Renal pelvis (tissue), 1 donor: ENCODE measurements at regions not wholly inside any gene's neighbourhood (a gene's known extent, or its start where the extent isn't known, plus 50 kb on each side); places are given as distances from the start of the nearest gene placed in this dataset.
"Not testable (repeated sequence)": the region's sequence is repeated elsewhere in the genome, so short reads cannot be mapped to it uniquely, and the experiment has no call there.

ENCODE experiments used
- DNase-seq: peaks from one replicate; pipeline ENCODE4 v3.0.0-alpha.2; 2013

DNA sequence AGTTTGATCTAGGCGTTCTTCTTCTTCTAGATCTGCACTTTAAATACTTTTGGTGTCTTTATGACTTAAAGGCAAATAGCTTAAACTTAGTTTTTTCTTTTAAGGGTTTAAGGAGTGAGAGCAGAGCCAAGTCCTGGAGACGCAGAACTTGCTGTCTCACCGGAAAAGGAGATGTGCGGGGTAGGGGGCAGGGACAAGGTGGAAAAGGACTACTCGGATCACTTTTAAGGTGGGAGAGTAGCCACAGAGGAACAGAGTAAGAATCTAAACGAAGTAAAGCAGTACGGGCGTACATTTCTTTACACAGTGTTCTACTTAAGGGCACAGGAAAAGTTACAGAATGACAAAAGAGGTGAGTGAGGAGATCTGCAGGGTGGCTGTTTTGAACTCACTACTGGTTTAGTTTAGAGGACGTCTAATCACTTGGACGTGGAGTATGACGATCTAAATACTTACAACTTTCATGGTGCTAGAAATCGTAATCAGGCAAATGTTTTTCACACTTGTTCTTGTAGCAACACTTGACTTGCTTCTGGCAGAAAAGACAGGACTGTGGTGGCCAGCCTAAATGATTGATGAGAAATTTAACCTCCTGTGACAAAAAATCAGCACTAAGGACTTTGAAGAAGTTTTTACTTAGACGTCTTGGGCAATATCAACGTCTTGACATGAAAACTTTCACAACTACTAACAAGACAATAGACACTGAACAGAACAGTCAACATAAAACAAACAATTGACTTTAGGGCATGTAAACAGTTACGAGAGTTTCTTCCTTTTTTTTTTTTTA is 127.0 kb downstream of the ART5 start:
- DNase-seq, result not testable (repeated sequence)

DNA sequence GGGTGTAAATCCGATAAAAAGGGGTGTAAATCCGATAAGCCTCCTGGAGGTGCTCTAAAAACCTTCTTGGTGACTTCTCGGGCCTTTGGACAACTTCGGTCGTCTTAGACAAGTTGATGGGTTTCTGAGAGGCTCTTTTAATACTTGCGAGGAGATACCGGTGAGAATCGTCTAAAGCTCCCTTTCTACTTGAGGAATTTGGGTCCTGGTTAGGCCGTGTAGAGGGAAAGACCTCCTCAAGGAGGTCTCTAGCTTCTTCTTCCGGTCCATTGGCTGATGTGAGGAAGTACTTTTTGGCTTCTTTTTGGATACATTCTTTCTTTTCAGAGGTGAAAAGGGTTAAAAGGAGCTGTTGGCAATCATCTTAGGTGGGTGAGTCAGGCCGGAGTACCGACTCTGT is 128.5 kb downstream of the ART5 start:
- not testable (repeated sequence) for DNase-seq

DNA sequence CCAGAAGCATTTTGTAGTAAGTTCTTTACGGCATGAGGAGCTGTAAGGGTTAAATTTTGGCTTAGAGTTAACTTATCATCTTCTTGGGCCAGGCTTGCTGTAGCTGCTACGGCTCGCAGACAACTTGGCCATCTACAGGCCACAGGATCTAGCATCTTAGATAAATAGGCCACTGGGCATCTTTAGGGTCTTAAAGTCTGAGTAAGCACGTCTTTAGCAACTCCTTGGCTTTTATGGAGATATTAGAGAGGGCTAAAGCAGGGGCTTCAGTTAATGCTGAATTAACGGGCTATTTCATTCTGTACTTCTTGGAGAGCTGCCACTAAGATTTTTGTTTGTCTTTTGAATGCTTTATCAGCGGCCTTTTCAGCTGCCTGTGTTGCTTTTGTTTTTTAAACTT is 129.0 kb downstream of the ART5 start:
- DNase-seq, result peak; percentile 14

- peak; percentile 27 for DNase-seq
Observed at GRCh38 chr11:3512133-3512703, 129.6 kb downstream of the ART5 start.

GRCh38 chr11:3511416-3512132 is 130.2 kb downstream of the ART5 start:
- not testable (repeated sequence) for DNase-seq

GRCh38 chr11:3509563-3509962 is 130.6 kb upstream of the ZNF195 start:
- not testable (repeated sequence) for DNase-seq

DNA sequence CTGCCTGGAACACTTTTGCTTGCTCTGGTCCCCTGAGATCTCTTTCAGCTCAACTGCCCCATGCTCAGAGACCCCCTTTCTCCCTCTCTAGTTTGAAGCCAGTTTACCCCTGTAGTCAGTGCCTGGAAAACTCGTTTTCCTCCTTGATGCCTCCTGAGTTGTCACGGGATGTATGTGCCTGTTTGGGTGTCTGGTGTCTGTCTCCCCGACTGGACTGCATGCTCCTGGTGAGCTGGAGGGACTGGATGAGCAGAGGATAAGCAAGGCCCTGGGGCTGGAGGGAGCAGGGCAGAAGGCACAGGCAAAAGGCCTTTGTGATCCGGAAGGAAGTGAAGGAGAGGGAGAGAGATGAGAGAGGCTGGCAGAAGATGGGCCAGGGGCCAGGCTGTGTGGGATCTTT is 120.3 kb upstream of the ZNF195 start:
- DNase-seq, result not testable (repeated sequence)

- DNase-seq, result not testable (repeated sequence)
Observed at GRCh38 chr11:3498356-3498755, 119.4 kb upstream of the ZNF195 start.

GRCh38 chr11:3493152-3493551 is 114.2 kb upstream of the ZNF195 start:
- DNase-seq, result not testable (repeated sequence)

DNA sequence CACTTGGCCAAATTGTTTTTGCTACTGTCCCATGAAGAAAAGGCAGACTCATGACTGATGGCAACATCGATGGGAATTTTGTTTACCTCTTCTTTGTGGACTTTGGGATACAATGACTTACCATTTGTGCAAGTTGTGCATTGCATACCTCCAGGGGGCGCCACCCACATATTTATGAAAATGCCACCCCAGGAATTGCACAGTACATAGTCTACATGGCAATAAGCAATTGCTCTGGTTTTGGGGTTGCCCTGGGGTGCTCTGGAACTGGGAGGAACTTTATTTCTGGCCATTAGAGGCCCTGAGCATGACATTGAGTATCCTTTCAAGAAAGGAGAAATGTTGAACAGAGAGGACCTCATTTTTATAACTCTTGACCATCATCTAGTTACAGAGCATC is 109.1 kb upstream of the ZNF195 start:
- DNase-seq, result not testable (repeated sequence)

GRCh38 chr11:3485737-3486136 is 106.8 kb upstream of the ZNF195 start:
- DNase-seq, result not testable (repeated sequence)

DNA sequence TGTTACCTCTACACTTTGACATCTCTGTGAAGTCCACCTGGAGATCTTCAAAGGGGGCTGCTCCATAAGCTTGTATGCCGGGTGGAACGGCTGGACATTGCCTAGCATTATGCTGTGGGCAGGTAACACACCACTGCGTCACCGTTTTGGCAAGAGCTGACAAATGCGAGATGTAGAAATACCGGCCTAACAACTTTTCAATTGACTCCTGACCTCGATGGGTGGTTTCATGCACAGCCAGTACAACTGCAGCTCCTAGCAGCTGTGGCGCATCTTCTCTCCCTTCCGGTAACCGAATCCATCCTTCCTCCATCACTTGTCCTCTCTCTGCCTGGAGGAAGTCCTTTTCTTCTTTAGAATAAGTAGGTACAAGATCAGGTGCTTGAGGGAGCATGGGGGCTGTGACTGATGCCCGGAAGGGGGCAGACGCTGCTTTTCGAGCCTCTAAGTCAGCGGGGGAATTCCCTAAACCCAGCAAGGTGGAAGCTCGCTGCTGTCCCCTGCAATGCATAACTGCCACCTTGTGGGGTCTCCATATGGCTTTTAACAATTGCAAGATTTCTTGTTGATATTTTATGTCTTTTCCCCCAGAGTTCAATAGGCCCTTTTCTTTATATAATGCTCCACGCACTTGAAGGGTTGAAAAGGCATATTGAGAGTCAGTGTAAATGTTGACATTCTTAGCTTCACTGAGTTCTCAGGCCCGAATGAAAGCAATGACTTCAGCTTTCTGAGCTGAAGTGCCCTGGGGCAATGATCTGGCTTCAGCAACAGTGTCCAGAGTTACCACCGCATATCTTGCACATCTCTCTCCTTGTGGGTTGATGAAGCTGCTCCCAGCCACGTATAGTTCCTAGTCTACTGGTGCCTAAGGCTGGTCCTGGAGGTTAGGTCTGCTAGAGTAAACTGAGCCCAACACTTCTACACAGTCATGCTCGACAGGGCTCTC is 98.3 kb upstream of the ZNF195 start:
- not testable (repeated sequence) for DNase-seq

DNA sequence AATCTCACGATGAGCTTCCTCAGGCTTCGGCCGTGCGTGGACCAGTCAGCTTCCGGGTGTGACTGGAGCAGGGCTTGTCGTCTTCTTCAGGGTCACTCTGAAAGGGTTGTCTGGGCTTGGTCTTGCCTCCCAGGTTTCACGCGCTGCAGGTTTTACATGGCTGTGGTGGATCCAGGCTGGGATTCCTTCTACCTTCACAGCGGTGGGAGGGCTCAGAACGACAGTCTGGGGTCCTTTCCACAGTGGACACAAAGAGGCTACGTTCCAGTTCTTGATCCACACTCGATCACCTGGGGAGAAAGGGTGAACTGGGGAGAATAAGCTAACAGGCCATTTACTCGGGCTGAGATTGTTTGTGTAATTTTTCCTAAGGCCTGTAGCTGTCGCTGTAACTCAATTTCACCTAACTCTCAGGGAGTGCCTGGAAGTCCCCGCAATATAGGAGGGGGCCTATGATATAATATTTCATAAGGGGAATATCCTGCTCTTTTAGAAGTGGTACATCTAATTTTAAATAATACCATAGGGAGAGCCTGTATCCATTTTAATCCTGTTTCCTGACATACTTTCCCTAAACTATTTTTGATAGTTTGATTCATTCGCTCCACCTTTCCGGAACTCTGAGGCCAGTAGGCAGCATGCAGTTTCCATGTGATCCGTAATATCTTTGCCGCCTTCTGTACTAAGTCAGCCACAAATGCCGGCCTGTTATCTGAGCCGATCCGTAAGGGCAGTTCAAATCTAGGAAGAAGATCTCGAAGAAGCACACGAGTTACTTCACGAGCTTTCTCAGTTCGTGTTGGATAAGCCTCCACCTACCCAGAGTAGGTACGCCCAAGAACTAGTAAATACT is 97.4 kb upstream of the ZNF195 start:
- DNase-seq, result not testable (repeated sequence)

DNA sequence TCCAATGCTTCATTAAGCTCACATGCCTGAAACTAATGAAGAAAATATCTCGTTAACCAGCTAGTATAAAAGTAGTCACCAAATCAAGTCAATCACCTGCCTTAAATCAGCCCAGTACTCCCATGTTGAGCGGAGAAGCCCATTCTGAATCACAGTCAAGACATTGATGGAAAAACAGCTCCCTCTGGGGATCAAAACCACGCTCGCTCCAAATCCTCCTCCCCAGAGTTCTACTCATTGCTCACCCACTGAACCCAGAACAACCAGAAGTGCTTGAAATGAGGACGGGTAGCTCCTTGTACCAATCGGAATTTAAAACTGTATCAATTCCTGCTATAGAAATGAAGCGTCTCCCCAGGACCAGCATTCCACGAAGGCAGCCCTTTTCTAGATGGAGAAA is 90.0 kb upstream of the ZNF195 start:
- DNase-seq, result not testable (repeated sequence)

DNA sequence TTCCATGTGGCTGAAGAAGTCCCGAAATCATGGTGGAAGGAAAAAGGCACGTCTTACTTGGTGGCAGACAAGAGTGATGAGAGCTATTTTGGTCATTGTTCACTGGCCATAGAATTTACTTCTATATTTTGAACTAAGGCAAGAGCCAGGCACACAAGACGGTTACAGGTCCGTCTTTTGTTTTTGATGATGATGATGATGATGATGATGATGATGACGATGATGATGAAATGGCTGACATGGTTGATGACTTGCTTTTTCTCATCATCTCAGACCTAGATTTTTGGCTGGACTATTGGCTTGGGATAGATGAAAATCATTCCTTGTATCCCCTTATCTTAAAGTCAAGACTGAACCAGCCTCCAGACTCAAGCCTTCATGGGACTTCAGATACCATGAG is 88.7 kb upstream of the ZNF195 start:
- DNase-seq, result not testable (repeated sequence)

DNA sequence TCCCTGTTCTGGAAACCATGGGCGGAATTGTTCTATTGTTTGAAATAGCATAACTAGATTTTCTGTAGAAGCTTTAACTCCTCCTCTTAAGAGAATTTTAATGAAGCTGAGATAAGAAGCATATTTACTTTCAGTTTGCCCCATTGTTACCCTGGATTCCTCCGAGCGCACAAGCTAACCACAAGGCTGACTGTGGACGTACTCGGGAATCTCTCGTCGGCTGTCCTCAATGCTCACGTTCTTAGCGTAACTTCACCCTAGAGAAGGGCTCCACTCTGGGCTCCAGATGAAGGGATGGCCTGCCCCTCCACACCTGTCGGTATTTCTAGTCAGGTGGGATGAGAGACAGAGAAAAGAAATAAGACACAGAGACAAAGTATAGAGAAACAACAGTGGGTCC is 76.7 kb upstream of the ZNF195 start:
- not testable (repeated sequence) for DNase-seq

DNA sequence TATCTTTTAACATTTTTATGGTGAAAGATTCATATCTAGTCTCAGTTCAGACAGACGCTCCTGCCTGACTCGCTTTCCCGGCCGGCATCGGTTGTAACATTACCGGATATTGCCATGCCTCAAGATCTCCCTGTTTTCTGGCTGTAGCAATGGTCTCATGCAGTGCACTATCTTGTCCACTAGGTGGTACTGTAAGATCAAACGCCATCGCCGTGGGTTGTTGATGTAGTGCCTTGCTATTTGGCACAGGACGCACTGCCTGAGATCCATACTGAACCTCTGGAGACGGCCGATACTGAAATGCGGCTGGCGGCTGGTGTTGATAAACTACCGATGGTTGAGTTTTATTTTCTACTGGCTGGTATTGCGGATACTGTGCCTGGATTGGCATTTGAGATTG is 75.9 kb upstream of the ZNF195 start:
- DNase-seq, result peak; percentile 15

DNA sequence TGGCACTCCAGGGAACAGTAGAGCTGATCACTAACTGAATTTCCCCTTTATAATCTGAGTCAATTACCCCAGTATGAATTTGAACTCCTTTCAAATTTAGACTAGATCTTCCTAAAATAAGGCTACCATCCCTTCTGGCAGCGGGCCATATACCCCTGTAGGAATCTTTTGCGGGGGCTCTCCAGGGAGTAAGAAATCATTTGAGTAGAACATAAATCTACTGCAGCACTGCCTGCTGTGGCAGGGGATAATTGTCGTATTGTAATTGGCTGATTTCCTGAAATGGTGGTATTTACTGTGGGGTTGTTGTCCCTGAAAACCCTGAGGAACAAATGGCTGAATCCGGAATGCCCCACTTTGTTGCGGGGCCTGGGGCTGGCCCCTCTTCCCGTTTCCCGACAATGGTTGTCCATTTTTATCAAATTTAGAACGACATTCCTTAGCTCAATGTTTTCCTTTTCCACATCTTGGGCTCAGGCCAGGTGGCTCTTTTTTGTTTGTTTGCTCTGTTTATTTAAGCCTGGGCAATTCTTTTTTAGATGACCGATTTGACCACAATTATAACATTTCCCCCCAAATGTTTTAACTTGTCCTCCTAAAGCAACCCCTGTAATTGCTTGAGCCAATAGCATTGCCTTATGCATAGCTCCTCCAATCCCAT is 74.8 kb upstream of the ZNF195 start:
- DNase-seq, result not testable (repeated sequence)

- DNase-seq, result not testable (repeated sequence)
Observed at GRCh38 chr11:3450822-3451221, 71.9 kb upstream of the ZNF195 start.

DNA sequence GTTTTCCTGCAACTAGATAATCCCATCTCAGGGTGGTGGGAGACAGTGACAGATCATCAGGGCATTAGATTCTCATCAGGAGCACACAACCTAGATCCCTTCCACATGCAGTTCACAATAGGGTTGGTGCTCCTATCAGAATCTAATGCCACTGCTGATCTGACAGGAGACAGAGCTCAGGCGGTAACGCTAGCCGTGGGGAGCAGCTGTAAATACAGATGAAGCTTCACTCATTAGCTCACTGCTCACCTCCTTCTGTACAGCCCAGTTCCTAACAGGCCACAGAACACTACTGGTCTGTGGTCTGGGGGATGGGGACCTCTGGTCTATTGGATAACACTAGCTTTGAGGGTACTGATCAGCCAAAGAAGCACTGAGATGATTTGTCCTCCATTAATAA is 66.6 kb upstream of the ZNF195 start:
- DNase-seq, result not testable (repeated sequence)
